MCF 10A (cell line): ENCODE measurements at regions not wholly inside any gene's neighbourhood (a gene's known extent, or its start where the extent isn't known, plus 50 kb on each side); places are given as distances from the start of the nearest gene placed in this dataset.

Source experiments
- BruUV-seq: library from RNA; stranded (reverse); fragments of 400-500 nt; replicated peaks from 2 replicates; lab custom pipeline; 2021; lab: Mats Ljungman, UMichigan
- CTCF ChIA-PET: fragments of 300-600 bp; sonication (Branson Sonifier 250); formaldehyde crosslinking; extraction: SDS; loops from one replicate; lab custom pipeline; 2021; ENCODE audit warnings: antibody characterized with exemption, inconsistent platforms; lab: Yijun Ruan, JAX
- POLR2A ChIA-PET: fragments of 300-600, 350-650 bp; sonication (Branson Sonifier 250); formaldehyde crosslinking; extraction: SDS; loops from one replicate; lab custom pipeline; 2020; ENCODE audit warnings: antibody characterized with exemption, inconsistent platforms; lab: Yijun Ruan, JAX
- DNase-seq: peaks from one replicate; pipeline ENCODE4 v3.0.0-alpha.2; 2018; ENCODE audit not compliant: unreplicated experiment
- H3K27ac Mint-ChIP-seq: one replicate; pipeline ENCODE4 v1.8.0; 2022; ENCODE audit warnings: mild to moderate bottlenecking, low read depth, mixed read lengths; ENCODE audit not compliant: unreplicated experiment
- H3K27me3 Mint-ChIP-seq: one replicate; pipeline ENCODE4 v1.8.0; 2022; ENCODE audit warnings: mixed read lengths; ENCODE audit not compliant: insufficient read depth, unreplicated experiment
- H3K36me3 Mint-ChIP-seq: one replicate; pipeline ENCODE4 v1.8.0; 2022; ENCODE audit warnings: mild to moderate bottlenecking, moderate library complexity, mixed read lengths; ENCODE audit not compliant: insufficient read depth, unreplicated experiment
- H3K4me1 Mint-ChIP-seq: one replicate; pipeline ENCODE4 v1.8.0; 2022; ENCODE audit warnings: mixed read lengths; ENCODE audit not compliant: insufficient read depth, unreplicated experiment
- H3K4me3 Mint-ChIP-seq: one replicate; pipeline ENCODE4 v1.8.0; 2022; ENCODE audit warnings: mild to moderate bottlenecking, moderate library complexity, mixed read lengths; ENCODE audit not compliant: unreplicated experiment
- H3K9me3 Mint-ChIP-seq: one replicate; pipeline ENCODE4 v1.8.0; 2022; ENCODE audit warnings: mixed read lengths; ENCODE audit not compliant: unreplicated experiment
- intact Hi-C: fragments of 100-400 bp; cut with micrococcal nuclease; formaldehyde crosslinking; loops from 2 replicates; pipeline ENCODE4 v1.14.1; 2022
- TF ChIP-seq, protein P1 (sequence below): fragments of 200-600 bp; IDR thresholded peaks from one replicate; pipeline ENCODE4 v1.8.0; 2022; ENCODE audit warnings: antibody characterized with exemption, mild to moderate bottlenecking; ENCODE audit not compliant: unreplicated experiment

DNA sequence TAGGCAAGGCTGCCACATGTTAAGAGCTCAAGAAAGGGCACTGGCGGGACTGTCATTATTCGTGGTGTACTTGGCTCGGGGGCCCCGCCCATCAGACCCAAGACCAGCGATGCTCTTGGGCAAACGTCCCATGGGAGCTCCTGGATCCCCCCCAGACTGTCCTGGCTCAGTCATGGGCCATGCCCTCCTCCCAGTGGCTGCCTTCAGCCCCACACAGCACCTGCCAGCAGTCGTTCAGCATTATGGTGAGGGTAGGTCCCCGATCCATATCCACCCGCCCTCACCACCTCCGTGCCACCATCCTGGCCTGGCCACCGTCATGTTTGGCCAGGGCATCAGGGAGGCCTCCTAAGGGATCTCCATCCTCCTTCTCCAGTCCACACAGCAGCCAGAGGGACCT lies 51.4 kb upstream of the IQSEC1 start:
- no peaks in the 10 kb centered on the region for H3K9me3 Mint-ChIP-seq
- H3K36me3 Mint-ChIP-seq: no peaks in the 10 kb centered on the region
- no peak for DNase-seq
- H3K4me3 Mint-ChIP-seq: no peak overlapping the region
- ChIA-PET CTCF (interaction anchor here (0.6 kb wide), 1 partner anchor 32 kb away, joined by 3 read pairs; no protein-coding TSS in a partner anchor), POLR2A (no interaction called here)
- intact Hi-C loops: no loop called here
- no TSS peak for BruUV-seq
- no peak overlapping the region for H3K27ac Mint-ChIP-seq
- TF ChIP-seq, protein P1, sequence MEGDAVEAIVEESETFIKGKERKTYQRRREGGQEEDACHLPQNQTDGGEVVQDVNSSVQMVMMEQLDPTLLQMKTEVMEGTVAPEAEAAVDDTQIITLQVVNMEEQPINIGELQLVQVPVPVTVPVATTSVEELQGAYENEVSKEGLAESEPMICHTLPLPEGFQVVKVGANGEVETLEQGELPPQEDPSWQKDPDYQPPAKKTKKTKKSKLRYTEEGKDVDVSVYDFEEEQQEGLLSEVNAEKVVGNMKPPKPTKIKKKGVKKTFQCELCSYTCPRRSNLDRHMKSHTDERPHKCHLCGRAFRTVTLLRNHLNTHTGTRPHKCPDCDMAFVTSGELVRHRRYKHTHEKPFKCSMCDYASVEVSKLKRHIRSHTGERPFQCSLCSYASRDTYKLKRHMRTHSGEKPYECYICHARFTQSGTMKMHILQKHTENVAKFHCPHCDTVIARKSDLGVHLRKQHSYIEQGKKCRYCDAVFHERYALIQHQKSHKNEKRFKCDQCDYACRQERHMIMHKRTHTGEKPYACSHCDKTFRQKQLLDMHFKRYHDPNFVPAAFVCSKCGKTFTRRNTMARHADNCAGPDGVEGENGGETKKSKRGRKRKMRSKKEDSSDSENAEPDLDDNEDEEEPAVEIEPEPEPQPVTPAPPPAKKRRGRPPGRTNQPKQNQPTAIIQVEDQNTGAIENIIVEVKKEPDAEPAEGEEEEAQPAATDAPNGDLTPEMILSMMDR: no peak
- no peaks in the 10 kb centered on the region for H3K4me1 Mint-ChIP-seq
- H3K27me3 Mint-ChIP-seq: peaks cover 60% of the 10 kb centered on the region

DNA sequence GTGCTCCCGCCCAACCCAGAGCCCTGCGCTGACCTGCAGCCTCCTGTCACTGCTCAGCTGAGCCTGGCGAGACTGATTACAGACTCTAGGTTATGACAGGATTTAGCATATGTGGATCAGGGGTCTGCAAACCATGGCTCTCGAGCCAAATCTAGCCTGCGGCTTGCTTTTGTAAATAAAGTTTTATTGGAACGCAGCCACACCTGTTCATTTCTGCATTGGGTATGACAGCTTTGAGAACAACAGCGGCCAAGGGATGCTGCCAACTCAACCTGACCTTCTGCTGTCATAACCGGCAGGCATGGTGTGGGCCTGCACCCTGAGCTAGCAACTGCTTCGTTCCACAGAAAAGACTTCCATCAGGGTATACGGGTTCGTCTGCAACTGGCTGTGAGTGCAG lies 50.5 kb upstream of the IQSEC1 start:
- Mint-ChIP-seq H3K4me1 (no peaks in the 10 kb centered on the region), H3K36me3 (no peaks in the 10 kb centered on the region), H3K27me3 (peaks cover 69% of the 10 kb centered on the region), H3K4me3 (no peak overlapping the region), H3K9me3 (no peaks in the 10 kb centered on the region), H3K27ac (no peak overlapping the region)
- POLR2A ChIA-PET: no interaction called here
- no TSS peak for BruUV-seq
- CTCF ChIA-PET: interaction anchor here (0.8 kb wide), 1 partner anchor 21 kb away, joined by 3 read pairs; no protein-coding TSS in a partner anchor
- no peak for DNase-seq
- TF ChIP-seq, protein P1: no peak
- intact Hi-C loops: no loop called here

DNA sequence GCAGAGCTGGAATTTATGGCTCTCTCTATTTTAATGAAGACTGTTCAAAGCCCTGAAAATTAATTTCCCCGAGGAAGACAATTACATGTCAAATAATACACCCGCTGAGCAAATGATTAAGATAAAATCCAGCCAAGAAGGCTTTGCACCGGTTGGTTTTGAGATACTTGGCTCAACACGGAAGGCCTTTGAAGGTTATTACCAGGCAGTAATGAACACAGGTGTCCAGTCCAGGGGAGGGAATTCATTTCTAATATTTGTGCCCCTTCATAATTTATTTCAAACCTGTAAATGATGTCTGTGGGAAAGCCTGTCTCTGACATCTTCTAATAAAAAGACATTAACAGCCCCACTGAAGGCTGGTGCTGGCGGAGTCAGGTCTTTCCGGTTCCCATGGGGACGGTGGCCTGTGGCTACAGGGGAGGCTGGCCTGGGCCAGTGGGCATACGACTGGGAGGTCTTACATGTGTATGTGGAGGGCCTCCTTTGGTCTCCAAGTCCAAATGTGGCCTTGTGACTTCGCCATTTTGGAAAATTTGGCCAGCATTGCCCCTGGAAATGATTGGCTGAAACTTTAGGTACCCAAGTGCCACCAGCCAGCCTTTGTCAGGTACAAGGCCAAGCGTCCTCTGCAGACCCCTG lies 49.9 kb upstream of the IQSEC1 start:
- Mint-ChIP-seq H3K27ac (no peak overlapping the region), H3K36me3 (no peaks in the 10 kb centered on the region), H3K4me1 (no peaks in the 10 kb centered on the region), H3K4me3 (no peak overlapping the region), H3K9me3 (no peaks in the 10 kb centered on the region), H3K27me3 (peaks cover 69% of the 10 kb centered on the region)
- CTCF ChIA-PET: interaction anchor here (0.8 kb wide), 1 partner anchor 20 kb away, joined by 3 read pairs; no protein-coding TSS in a partner anchor
- POLR2A ChIA-PET: no interaction called here
- no TSS peak for BruUV-seq
- intact Hi-C loops: no loop called here
- TF ChIP-seq, protein P1: no peak
- DNase-seq: no peak
